HCT116 (cell line): ENCODE measurements at regions not wholly inside any gene's neighbourhood (a gene's known extent, or its start where the extent isn't known, plus 50 kb on each side); places are given as distances from the start of the nearest gene placed in this dataset.

Source experiments
- ATAC-seq: fragments of 200-7000 bp; cut with Tn5 transposase; 2 replicates; pipeline ENCODE4 v1.9.1; 2020; ENCODE audit warnings: mild to moderate bottlenecking, moderate library complexity
- BruUV-seq: library from RNA; stranded (reverse); fragments of 400-500 nt; replicated peaks from 2 replicates; lab custom pipeline; 2021; lab: Mats Ljungman, UMichigan
- CTCF ChIA-PET: fragments of 300-600 bp; sonication (Branson Sonifier 250); formaldehyde crosslinking; loops from one replicate; lab custom pipeline; 2021; ENCODE audit warnings: antibody characterized with exemption; lab: Charles Lee
- POLR2A ChIA-PET: fragments of 300-600, 350-600 bp; sonication (Branson Sonifier 250); formaldehyde crosslinking; loops from one replicate; lab custom pipeline; 2021; ENCODE audit warnings: antibody characterized with exemption; lab: Charles Lee
- RAD21 ChIA-PET, 2 experiments: fragments of 300-600 bp; sonication (Branson Sonifier 250); formaldehyde crosslinking; loops; one replicate each; lab custom pipeline; 2023; ENCODE audit warnings: low total read pairs in 2 of 2; ENCODE audit not compliant: uncharacterized antibody in 2 of 2, unreplicated experiment in 2 of 2, low non-redundant PET in 1 of 2; lab: Charles Lee
- DNase-seq: peaks from one replicate; pipeline ENCODE4 v3.0.0-alpha.2; 2010; ENCODE audit warnings: low read depth, low spot score
- H2AFZ ChIP-seq: fragments of 200-600 bp; shearing (Covaris generic), sonication (generic); 2 replicates; pipeline ENCODE4 v1.6.1; 2017; ENCODE audit warnings: low read depth, mixed run types, mixed read lengths, antibody characterized with exemption, low read length; ENCODE audit not compliant: poor library complexity, severe bottlenecking
- H3K27ac ChIP-seq: 2 replicates; pipeline ENCODE4 v1.5.1; 2012; ENCODE audit warnings: low read depth, low read length
- H3K27me3 ChIP-seq: fragments of 200-600 bp; sonication (generic); 2 replicates; pipeline ENCODE4 v1.6.1; 2016; ENCODE audit warnings: mixed run types, low read length, mixed read lengths; ENCODE audit not compliant: insufficient read depth
- H3K36me3 ChIP-seq, 2 experiments: fragments of 200-500 bp in 1 of 2; fragments of 200-600 bp in 1 of 2; sonication (Bioruptor generic) in 1 of 2; sonication (generic) in 1 of 2; 2 replicates each; pipeline versions ENCODE4 v1.5.1 to v1.6.1; 2014 to 2016; ENCODE audit warnings: low read length in 2 of 2, inconsistent platforms in 1 of 2, mixed read lengths in 1 of 2, mixed run types in 1 of 2; ENCODE audit not compliant: insufficient read depth in 2 of 2, control insufficient read depth in 1 of 2
- H3K4me1 ChIP-seq, 2 experiments: fragments of 200-600 bp in 1 of 2; sonication (generic) in 1 of 2; 2 replicates each; pipeline versions ENCODE4 v1.5.1 to v1.6.1; 2012 to 2017; ENCODE audit warnings: low read length in 2 of 2, inconsistent platforms in 1 of 2, mild to moderate bottlenecking in 1 of 2, mixed read lengths in 1 of 2, mixed run types in 1 of 2, moderate library complexity in 1 of 2; ENCODE audit not compliant: insufficient read depth in 2 of 2, control insufficient read depth in 1 of 2
- H3K4me2 ChIP-seq: fragments of 200-600 bp; sonication (generic); 2 replicates; pipeline ENCODE4 v1.6.1; 2017; ENCODE audit warnings: mixed run types, low read length, mixed read lengths
- H3K4me3 ChIP-seq, 2 experiments: fragments of 200-600 bp in 1 of 2; sonication (generic) in 1 of 2; replicated peaks in 1 of 2; 2 replicates each; pipeline ENCODE4 v1.5.1; 2011 to 2016; ENCODE audit warnings: low read length in 2 of 2, control low read depth in 1 of 2, low read depth in 1 of 2, mild to moderate bottlenecking in 1 of 2, mixed read lengths in 1 of 2, mixed run types in 1 of 2
- H3K79me2 ChIP-seq: fragments of 200-600 bp; sonication (generic); 2 replicates; pipeline ENCODE4 v1.6.1; 2017; ENCODE audit warnings: mild to moderate bottlenecking, mixed run types, low read length, moderate library complexity, mixed read lengths; ENCODE audit not compliant: insufficient read depth
- H3K9ac ChIP-seq: fragments of 200-600 bp; sonication (generic); 2 replicates; pipeline ENCODE4 v1.6.1; 2016; ENCODE audit warnings: low read length, mixed read lengths
- H3K9me2 ChIP-seq: fragments of 200-600 bp; sonication (generic), shearing (Covaris generic); 2 replicates; pipeline ENCODE4 v1.6.1; 2017; ENCODE audit warnings: mixed run types, mild to moderate bottlenecking, moderate library complexity; ENCODE audit not compliant: insufficient read depth
- H3K9me3 ChIP-seq, 2 experiments: fragments of 200-500 bp in 1 of 2; fragments of 200-600 bp in 1 of 2; sonication (Bioruptor generic) in 1 of 2; sonication (generic) in 1 of 2; 2 replicates each; pipeline ENCODE4 v1.6.1; 2014 to 2017; ENCODE audit warnings: low read length in 2 of 2, mixed read lengths in 2 of 2, inconsistent platforms in 1 of 2, low read depth in 1 of 2, mild to moderate bottlenecking in 1 of 2, mixed run types in 1 of 2, moderate library complexity in 1 of 2; ENCODE audit not compliant: control insufficient read depth in 1 of 2, insufficient read depth in 1 of 2
- H4K20me1 ChIP-seq: fragments of 200-600 bp; sonication (generic), shearing (Covaris generic); 2 replicates; pipeline ENCODE4 v1.6.1; 2017; ENCODE audit warnings: mixed run types, mild to moderate bottlenecking, moderate library complexity; ENCODE audit not compliant: insufficient read depth
- ATF3 ChIP-seq: IDR thresholded peaks from 2 replicates; pipeline ENCODE4 v1.6.1; 2012
- CBX3 ChIP-seq: IDR thresholded peaks from 2 replicates; pipeline ENCODE4 v1.6.1; 2012; ENCODE audit warnings: low read depth
- CEBPB ChIP-seq: IDR thresholded peaks from 2 replicates; pipeline ENCODE4 v1.6.1; 2012; ENCODE audit warnings: low read depth
- ELF1 ChIP-seq: IDR thresholded peaks from 2 replicates; pipeline ENCODE4 v1.6.1; 2012; ENCODE audit warnings: low read depth, borderline replicate concordance
- EZH2 ChIP-seq: fragments of 200-600 bp; sonication (generic); IDR thresholded peaks from 2 replicates; pipeline ENCODE4 v1.6.1; 2017; ENCODE audit warnings: antibody characterized with exemption, mixed run types
- EZH2phosphoT487 ChIP-seq: fragments of 200-600 bp; IDR thresholded peaks from 2 replicates; pipeline ENCODE4 v1.6.1; 2018; ENCODE audit warnings: antibody characterized with exemption, borderline replicate concordance
- FOSL1 ChIP-seq: IDR thresholded peaks from 2 replicates; pipeline ENCODE4 v1.6.1; 2012; ENCODE audit warnings: low read depth
- JUND ChIP-seq: IDR thresholded peaks from 2 replicates; pipeline ENCODE4 v1.6.1; 2012
- MAX ChIP-seq: IDR thresholded peaks from 2 replicates; pipeline ENCODE4 v1.6.1; 2012
- POLR2AphosphoS5 ChIP-seq: IDR thresholded peaks from 2 replicates; pipeline ENCODE4 v1.6.1; 2011; ENCODE audit warnings: mild to moderate bottlenecking, low read depth, low read length, moderate library complexity
- RAD21 ChIP-seq: IDR thresholded peaks from 2 replicates; pipeline ENCODE4 v1.6.1; 2012; ENCODE audit warnings: low read depth, mild to moderate bottlenecking
- REST ChIP-seq: IDR thresholded peaks from 2 replicates; pipeline ENCODE4 v1.6.1; 2012; ENCODE audit warnings: low read depth
- SIN3A ChIP-seq: IDR thresholded peaks from 2 replicates; pipeline ENCODE4 v1.6.1; 2012; ENCODE audit warnings: low read depth
- SP1 ChIP-seq: IDR thresholded peaks from 2 replicates; pipeline ENCODE4 v1.6.1; 2012; ENCODE audit warnings: low read depth
- SRF ChIP-seq: IDR thresholded peaks from 2 replicates; pipeline ENCODE4 v1.6.1; 2012; ENCODE audit warnings: low read depth
- TCF7L2 ChIP-seq: IDR thresholded peaks from 2 replicates; pipeline ENCODE4 v1.7.0; 2011; ENCODE audit warnings: borderline replicate concordance, inconsistent platforms; ENCODE audit not compliant: insufficient read depth, insufficient read length; ENCODE audit errors: extremely low read depth
- YY1 ChIP-seq: IDR thresholded peaks from 2 replicates; pipeline ENCODE4 v1.6.1; 2011; ENCODE audit warnings: low read length, low read depth, moderate library complexity, mild to moderate bottlenecking; ENCODE audit not compliant: insufficient replicate concordance; ENCODE audit errors: extremely low read depth
- ZFX ChIP-seq: fragments of 450-650 bp; IDR thresholded peaks from 2 replicates; pipeline ENCODE4 v1.6.1; 2017
- ZNF274 ChIP-seq: fragments of 200-500 bp; sonication (Bioruptor generic); IDR thresholded peaks from 2 replicates; pipeline ENCODE4 v1.6.1; 2014; ENCODE audit warnings: mild to moderate bottlenecking, low read depth, low read length, inconsistent platforms
- intact Hi-C: fragments of 100-400 bp; cut with micrococcal nuclease; formaldehyde crosslinking; loops from 2 replicates; pipeline ENCODE4 v1.10.0; 2022

- Histone ChIP-seq H3K36me3 (no peaks in the 10 kb centered on the region), H3K4me1 (no peaks in the 10 kb centered on the region), H3K9ac (no peak overlapping the region), H3K79me2 (no peaks in the 10 kb centered on the region), H3K9me2 (no peaks in the 10 kb centered on the region), H2AFZ (no peak overlapping the region), H3K27me3 (no peaks in the 10 kb centered on the region), H3K4me3 (no peak overlapping the region), H3K4me2 (no peak overlapping the region), H4K20me1 (no peaks in the 10 kb centered on the region), H3K27ac (no peak overlapping the region), H3K9me3 (no peaks in the 10 kb centered on the region)
- ATAC-seq, result no peak
- no peak for TF ChIP-seq EZH2
- no peak for TF ChIP-seq ZFX
- TF ChIP-seq SRF, result no peak
- no peak for TF ChIP-seq REST
- TF ChIP-seq CEBPB, result no peak
- TF ChIP-seq TCF7L2, result no peak
- TF ChIP-seq ATF3, result no peak
- TF ChIP-seq MAX, result no peak
- no peak for TF ChIP-seq SIN3A
- no peak for TF ChIP-seq JUND
- TF ChIP-seq POLR2AphosphoS5, result no peak
- TF ChIP-seq RAD21, result no peak
- no peak for TF ChIP-seq ZNF274
- TF ChIP-seq ELF1, result no peak
- TF ChIP-seq FOSL1, result no peak
- no peak for TF ChIP-seq CBX3
- no peak for TF ChIP-seq SP1
- TF ChIP-seq YY1, result no peak
- TF ChIP-seq EZH2phosphoT487, result no peak
- ChIA-PET RAD21 (no interaction called here), CTCF (no interaction called here), POLR2A (no interaction called here)
- no peak for DNase-seq
- BruUV-seq, result no TSS peak
- intact Hi-C loops, result no loop called here
Observed at GRCh38 chr5:116389601-116390000, 185.0 kb downstream of the SEMA6A start.
